ENCODE measurements at regions not wholly inside any gene's neighbourhood (a gene's known extent, or its start where the extent isn't known, plus 50 kb on each side); places are given as distances from the start of the nearest gene placed in this dataset.

DNA sequence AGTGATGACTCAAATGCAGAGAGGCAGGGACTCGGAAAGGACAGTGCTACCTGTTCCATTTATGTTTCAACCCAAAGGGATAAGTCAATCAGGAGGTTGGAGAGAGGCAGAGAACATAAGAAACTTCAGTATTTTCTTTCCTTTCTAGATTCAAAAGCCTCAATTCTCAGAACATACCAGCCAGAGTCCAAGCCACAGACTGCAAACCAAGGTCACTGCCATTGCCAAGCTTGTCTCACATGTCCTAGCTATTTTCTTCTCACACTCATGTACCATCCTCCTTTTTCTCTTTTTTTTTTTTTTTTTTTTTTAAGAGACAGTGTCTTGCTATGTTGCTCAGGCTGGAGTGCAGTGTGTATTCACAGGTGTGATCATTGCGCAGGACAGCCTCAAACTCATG is 111.7 kb upstream of the AKIP1 start:
- H3K27ac ChIP-seq: no peak overlapping the region
- TF ChIP-seq ZFX (IDR thresholded peaks at IDR 0.05): no peak
- TF ChIP-seq, protein P1, sequence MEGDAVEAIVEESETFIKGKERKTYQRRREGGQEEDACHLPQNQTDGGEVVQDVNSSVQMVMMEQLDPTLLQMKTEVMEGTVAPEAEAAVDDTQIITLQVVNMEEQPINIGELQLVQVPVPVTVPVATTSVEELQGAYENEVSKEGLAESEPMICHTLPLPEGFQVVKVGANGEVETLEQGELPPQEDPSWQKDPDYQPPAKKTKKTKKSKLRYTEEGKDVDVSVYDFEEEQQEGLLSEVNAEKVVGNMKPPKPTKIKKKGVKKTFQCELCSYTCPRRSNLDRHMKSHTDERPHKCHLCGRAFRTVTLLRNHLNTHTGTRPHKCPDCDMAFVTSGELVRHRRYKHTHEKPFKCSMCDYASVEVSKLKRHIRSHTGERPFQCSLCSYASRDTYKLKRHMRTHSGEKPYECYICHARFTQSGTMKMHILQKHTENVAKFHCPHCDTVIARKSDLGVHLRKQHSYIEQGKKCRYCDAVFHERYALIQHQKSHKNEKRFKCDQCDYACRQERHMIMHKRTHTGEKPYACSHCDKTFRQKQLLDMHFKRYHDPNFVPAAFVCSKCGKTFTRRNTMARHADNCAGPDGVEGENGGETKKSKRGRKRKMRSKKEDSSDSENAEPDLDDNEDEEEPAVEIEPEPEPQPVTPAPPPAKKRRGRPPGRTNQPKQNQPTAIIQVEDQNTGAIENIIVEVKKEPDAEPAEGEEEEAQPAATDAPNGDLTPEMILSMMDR (conservative IDR thresholded peaks at IDR 0.05): no peak

DNA sequence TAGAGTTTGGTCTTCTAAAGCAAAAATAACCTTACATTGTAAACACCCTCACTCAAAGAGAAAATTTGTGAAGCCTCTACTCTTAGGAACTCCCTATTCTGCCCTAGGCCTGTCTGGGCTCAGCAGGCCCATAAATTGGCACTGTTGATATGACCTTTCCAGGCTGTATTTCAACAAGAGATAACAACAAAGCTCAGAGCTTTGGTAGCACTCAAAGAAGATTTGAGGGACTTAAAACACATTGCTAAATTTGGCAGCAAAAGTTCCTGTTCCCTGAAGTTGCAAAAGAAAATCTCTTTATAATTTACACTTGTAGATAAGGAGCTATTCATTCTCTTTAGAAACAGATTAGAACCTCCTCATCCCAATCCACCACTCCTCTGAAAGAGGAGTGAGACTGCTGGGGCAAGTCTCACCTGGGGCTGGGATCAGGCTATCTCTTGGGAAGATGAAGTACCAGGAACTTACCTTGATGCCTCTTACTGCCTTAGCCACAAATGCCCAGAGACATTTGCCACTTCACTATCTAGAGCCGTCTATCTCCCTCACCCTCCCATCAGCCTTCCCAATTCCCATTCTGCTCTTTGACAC is 110.4 kb upstream of the AKIP1 start:
- TF ChIP-seq, protein P1 (conservative IDR thresholded peaks at IDR 0.05): no peak
- TF ChIP-seq ZFX (IDR thresholded peaks at IDR 0.05): no peak
- no peak overlapping the region for H3K27ac ChIP-seq

DNA sequence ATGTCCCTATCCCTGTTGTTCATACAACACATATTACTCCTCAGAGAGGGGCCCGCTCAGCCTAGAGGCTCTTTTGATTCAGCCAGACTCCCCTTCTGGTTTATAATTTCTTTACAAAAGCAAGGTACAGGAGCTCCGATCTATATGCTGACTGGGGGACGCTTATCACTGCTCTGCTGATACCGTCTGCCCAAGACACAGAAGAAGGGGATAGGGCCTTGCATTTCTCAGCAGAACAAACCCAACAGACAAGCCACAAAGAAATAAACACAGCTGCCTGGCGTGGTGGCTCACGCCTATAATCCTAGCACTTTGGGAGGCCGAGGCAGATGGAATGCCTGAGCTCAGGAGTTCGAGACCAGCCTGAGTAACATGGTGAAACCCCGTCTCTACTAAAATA is 109.9 kb upstream of the AKIP1 start:
- TF ChIP-seq, protein P1 (conservative IDR thresholded peaks at IDR 0.05): no peak
- TF ChIP-seq ZFX (IDR thresholded peaks at IDR 0.05): no peak
- no peak overlapping the region for H3K27ac ChIP-seq

DNA sequence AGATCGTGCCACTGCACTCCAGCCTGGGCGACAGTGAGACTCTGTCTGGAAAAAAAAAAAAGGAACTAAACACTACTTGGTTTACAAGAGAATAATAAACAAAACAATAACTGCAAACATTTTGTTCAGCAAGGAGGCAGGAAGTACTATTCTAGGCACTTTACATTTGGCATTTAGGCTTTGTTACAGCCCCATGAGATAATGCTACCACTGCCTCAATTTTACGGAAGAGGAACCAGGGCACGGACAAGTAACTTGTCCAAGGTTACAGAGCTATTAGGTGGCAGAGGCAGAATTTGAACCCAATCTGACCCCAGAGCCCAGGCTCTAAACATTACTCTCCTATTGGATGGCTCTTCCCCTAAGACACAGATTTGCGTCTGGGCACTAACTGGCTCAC is 108.7 kb upstream of the AKIP1 start:
- TF ChIP-seq ZFX (IDR thresholded peaks at IDR 0.05): no peak
- TF ChIP-seq, protein P1 (conservative IDR thresholded peaks at IDR 0.05): no peak
- H3K27ac ChIP-seq: no peak overlapping the region

DNA sequence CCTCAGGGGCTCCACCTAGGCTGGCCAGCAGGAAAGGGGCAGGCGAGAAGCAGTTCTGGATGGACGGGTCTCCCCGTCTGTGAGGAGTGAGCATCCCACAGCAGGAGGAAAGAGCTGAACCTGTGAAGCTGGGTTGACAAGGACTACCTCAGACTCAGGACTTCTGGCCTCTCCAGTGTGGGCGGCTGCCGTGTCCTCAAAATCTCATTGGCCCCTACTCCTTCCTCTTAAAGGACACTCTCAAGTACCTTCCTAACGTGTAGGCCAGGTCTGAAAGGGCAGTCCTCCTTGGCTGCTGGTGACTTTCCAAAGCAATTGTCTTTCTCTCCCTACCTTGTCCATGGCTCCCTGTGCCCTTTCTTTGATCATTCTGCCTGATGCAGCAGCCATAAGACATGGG is 107.0 kb upstream of the AKIP1 start:
- TF ChIP-seq, protein P1 (conservative IDR thresholded peaks at IDR 0.05): no peak
- no peak for TF ChIP-seq ZFX (IDR thresholded peaks at IDR 0.05)
- no peak overlapping the region for H3K27ac ChIP-seq

DNA sequence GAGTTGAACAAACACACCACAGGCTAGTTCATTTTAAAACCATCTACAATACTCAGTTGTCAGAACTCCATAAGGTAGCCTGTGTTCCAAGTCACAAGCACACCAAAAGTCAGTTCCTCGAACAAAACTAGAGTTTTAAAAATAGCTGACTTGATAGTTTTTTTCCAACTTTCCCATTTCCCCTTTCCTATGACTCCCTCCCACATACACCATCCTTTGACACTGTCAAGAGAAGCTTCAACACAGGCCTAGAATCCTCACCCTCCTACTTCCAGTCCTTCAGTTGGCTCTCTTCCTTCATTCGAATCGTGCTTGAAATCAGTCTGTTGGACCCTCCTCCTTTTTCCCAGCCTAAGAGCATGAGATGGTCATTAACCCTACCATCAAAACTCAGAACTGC is 105.7 kb upstream of the AKIP1 start:
- TF ChIP-seq, protein P1 (conservative IDR thresholded peaks at IDR 0.05): no peak
- no peak for TF ChIP-seq ZFX (IDR thresholded peaks at IDR 0.05)
- no peak overlapping the region for H3K27ac ChIP-seq

DNA sequence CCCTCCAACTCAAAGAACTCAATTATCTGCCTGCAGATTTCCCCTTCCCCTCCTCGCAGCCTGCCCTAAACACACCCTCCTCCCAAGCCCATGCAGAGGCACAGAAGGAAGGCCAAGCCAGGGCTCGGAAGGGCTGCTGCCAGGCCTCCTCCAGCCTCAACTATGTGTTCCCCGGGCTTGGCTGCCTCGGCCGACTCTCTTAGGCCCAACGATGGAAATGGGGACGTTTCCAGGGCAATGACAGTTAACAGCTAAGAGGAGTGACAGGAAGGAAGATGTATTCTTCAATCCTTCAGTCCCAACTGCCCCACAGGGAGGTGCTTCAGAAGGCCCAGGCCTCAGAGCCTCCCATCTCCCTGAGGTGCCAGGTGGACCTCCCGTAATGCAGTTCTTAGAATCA is 104.0 kb upstream of the AKIP1 start:
- TF ChIP-seq ZFX (IDR thresholded peaks at IDR 0.05): no peak
- TF ChIP-seq, protein P1 (conservative IDR thresholded peaks at IDR 0.05): no peak
- H3K27ac ChIP-seq: no peak overlapping the region
